Testis (tissue), 2 donors: ENCODE measurements at regions not wholly inside any gene's neighbourhood (a gene's known extent, or its start where the extent isn't known, plus 50 kb on each side); places are given as distances from the start of the nearest gene placed in this dataset.

ENCODE experiments used
- DNase-seq: peaks from one replicate; pipeline ENCODE4 v3.0.0-alpha.2; 2019
- H3K27ac ChIP-seq, 2 donors: fragments of 200-600 bp; sonication (generic); one replicate each; pipeline ENCODE4 v1.5.1; 2019
- H3K27me3 ChIP-seq: fragments of 200-600 bp; sonication (generic); one replicate; pipeline ENCODE4 v1.5.1; 2019
- H3K36me3 ChIP-seq: fragments of 200-600 bp; sonication (generic); one replicate; pipeline ENCODE4 v1.5.1; 2017; ENCODE audit warnings: low read depth; ENCODE audit errors: missing control alignments
- H3K4me1 ChIP-seq: fragments of 200-600 bp; sonication (generic); one replicate; pipeline ENCODE4 v1.5.1; 2019
- H3K4me3 ChIP-seq, 2 donors: fragments of 200-600 bp; sonication (generic); one replicate each; pipeline ENCODE4 v1.5.1; 2017 to 2019
- H3K9me3 ChIP-seq: fragments of 200-600 bp; sonication (generic); one replicate; pipeline ENCODE4 v1.5.1; 2017
- POLR2A ChIP-seq: fragments of 450-650 bp; IDR thresholded peaks from one replicate; pipeline ENCODE4 v1.6.1; 2017; ENCODE audit warnings: antibody characterized with exemption, mild to moderate bottlenecking, moderate library complexity
- WGBS, 2 donors: methylation state at CpG; one replicate each; pipeline ENCODE4 v1.1.5; 2018; 5-methylcytosine and 5-hydroxymethylcytosine counted together
- intact Hi-C: fragments of 100-400 bp; cut with DNase I; formaldehyde crosslinking; loops from one replicate; pipeline ENCODE4 v1.15.1; 2023; ENCODE audit warnings: low total_unique reads
- TF ChIP-seq, protein P1 (sequence below), 3 experiments: fragments of 450-650 bp in 2 of 3; fragments of 200-600 bp in 1 of 3; sonication (generic) in 1 of 3; IDR thresholded peaks; one replicate each; pipeline ENCODE4 v1.5.1; 2016 to 2019; ENCODE audit warnings: antibody characterized with exemption in 3 of 3, mild to moderate bottlenecking in 2 of 3, moderate library complexity in 1 of 3

DNA sequence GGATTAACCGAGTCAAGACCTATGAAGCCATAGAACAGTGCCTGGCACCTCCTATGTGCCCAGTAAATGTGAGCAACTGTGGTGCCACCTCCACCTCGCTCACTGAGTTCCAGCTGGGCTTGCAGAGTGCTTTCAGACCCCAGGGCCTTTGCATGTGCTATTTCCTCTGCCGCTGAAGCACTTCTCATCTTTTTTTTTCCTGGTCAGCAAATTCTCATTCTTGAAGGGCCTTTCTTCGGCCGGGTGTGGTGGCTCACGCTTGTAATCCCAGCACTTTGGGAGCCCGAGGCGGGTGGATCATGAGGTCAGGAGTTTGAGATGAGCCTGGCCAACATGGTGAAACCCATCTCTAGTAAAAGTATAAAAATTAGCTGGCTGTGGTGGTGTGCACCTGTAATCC is 76.5 kb downstream of the MSX1 start:
- no peaks in the 10 kb centered on the region for H3K36me3 ChIP-seq
- intact Hi-C loops: no loop called here
- no peak overlapping the region for H3K4me3 ChIP-seq
- no peak overlapping the region for H3K27ac ChIP-seq
- H3K9me3 ChIP-seq: no peaks in the 10 kb centered on the region
- H3K4me1 ChIP-seq: no peaks in the 10 kb centered on the region
- H3K27me3 ChIP-seq: no peaks in the 10 kb centered on the region
- WGBS, 2 donors: 94 to 95% methylated on average over 8 of the region's 8 CpGs
- no peak for DNase-seq
- no peak for TF ChIP-seq POLR2A
- TF ChIP-seq, protein P1, sequence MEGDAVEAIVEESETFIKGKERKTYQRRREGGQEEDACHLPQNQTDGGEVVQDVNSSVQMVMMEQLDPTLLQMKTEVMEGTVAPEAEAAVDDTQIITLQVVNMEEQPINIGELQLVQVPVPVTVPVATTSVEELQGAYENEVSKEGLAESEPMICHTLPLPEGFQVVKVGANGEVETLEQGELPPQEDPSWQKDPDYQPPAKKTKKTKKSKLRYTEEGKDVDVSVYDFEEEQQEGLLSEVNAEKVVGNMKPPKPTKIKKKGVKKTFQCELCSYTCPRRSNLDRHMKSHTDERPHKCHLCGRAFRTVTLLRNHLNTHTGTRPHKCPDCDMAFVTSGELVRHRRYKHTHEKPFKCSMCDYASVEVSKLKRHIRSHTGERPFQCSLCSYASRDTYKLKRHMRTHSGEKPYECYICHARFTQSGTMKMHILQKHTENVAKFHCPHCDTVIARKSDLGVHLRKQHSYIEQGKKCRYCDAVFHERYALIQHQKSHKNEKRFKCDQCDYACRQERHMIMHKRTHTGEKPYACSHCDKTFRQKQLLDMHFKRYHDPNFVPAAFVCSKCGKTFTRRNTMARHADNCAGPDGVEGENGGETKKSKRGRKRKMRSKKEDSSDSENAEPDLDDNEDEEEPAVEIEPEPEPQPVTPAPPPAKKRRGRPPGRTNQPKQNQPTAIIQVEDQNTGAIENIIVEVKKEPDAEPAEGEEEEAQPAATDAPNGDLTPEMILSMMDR (IDR thresholded peaks at IDR 0.05): no peak

DNA sequence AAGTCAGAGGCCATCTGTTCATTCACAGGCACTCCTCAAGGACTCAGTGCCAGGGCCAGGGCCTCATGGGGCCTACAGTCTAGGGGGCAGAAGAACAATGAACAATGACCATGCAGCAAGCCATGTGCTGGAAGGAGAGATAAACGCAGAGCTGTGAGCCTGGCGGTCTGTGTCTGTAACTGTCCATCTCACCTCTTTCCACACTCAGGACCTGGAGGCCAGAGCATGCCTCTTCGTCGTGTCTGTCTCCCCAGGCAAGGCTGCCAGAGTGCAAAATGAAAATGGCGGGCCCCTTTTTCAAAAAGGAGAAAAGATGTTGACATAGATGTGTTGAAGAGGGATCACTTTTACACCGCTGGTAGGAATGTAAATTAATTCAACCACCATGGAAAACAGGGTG is 78.5 kb downstream of the MSX1 start:
- no peak overlapping the region for H3K27ac ChIP-seq
- no peaks in the 10 kb centered on the region for H3K27me3 ChIP-seq
- H3K9me3 ChIP-seq: no peaks in the 10 kb centered on the region
- intact Hi-C loops: no loop called here
- no peak overlapping the region for H3K4me3 ChIP-seq
- TF ChIP-seq POLR2A: no peak
- TF ChIP-seq, protein P1 (IDR thresholded peaks at IDR 0.05): no peak
- DNase-seq: no peak
- H3K36me3 ChIP-seq: no peaks in the 10 kb centered on the region
- WGBS, 2 donors: 88 to 92% methylated on average over 6 of the region's 6 CpGs
- H3K4me1 ChIP-seq: no peaks in the 10 kb centered on the region

DNA sequence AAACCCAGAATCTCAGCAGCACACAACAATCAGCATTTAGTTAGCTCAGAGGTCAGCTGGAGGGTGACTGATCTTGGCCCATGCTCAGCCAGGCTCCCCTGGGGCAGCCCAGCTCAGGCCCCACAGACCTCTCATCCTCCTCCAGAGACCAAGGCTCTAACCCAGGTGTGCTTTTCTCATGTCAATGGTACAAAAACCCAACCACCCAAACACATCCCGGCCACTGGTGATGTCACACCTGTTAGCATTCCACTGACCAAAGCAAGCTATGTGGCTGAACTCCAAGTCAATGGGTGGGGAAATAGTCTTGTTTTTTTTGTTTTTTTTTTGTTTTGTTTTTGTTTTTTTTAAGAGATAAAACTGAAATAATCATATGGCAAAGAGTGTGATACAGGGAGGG is 77.5 kb downstream of the CYTL1 start:
- Histone ChIP-seq H3K4me1 (no peaks in the 10 kb centered on the region), H3K27ac (no peak overlapping the region), H3K36me3 (no peaks in the 10 kb centered on the region), H3K9me3 (no peaks in the 10 kb centered on the region), H3K27me3 (no peaks in the 10 kb centered on the region), H3K4me3 (no peak overlapping the region)
- 81 to 85% methylated on average over 1 of the region's 1 CpG for WGBS, 2 donors
- DNase-seq: no peak
- intact Hi-C loops: no loop called here
- TF ChIP-seq, protein P1 (IDR thresholded peaks at IDR 0.05): no peak
- no peak for TF ChIP-seq POLR2A

DNA sequence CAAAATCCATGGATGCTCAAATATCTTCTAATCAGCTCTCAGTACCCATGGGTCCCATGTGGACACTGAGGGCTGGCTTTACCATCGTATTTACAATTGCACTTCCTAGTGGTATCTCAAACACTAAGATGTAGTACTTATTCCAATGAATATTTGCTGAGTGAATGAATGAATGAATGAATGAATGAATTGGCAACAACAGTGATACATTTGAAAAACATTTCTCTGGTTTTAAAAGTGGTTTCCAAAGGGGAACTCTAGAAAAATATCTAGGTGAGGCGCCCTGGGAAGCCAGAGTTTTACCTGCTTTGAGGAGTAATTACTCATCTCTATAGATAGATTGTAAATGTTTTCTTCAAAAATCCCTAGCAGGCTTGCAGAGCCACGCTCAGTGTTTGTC is 76.6 kb downstream of the CYTL1 start:
- Histone ChIP-seq H3K27me3 (no peaks in the 10 kb centered on the region), H3K36me3 (no peaks in the 10 kb centered on the region), H3K4me1 (no peaks in the 10 kb centered on the region), H3K4me3 (no peak overlapping the region), H3K9me3 (no peaks in the 10 kb centered on the region), H3K27ac (no peak overlapping the region)
- no peak for TF ChIP-seq POLR2A
- TF ChIP-seq, protein P1 (IDR thresholded peaks at IDR 0.05): no peak
- 74 to 79% methylated on average over 3 of the region's 3 CpGs for WGBS, 2 donors
- intact Hi-C loops: no loop called here
- no peak for DNase-seq

DNA sequence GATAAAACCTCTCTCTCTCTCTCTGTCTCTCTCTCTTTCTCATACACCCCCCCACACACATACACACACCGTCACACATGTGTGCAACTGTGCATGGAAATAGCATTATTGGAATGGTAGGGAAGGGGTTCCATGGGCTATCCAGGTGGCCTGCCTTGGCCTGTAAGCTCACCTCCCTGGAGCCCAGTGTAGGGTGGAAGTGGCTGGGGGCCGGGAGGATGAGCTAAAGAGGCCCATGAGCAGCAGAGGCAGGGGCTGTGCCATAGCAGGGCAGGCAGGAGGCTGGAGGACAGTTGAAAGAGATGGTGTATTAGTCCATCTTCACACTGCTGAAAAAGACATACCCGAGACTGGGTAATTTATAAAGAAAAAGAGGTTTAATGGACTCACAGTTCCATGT is 74.2 kb downstream of the CYTL1 start:
- intact Hi-C loops: no loop called here
- Histone ChIP-seq H3K4me1 (no peaks in the 10 kb centered on the region), H3K27ac (no peak overlapping the region), H3K27me3 (no peaks in the 10 kb centered on the region), H3K9me3 (no peaks in the 10 kb centered on the region), H3K4me3 (no peak overlapping the region), H3K36me3 (no peaks in the 10 kb centered on the region)
- 83 to 89% methylated on average over 3 of the region's 3 CpGs for WGBS, 2 donors
- DNase-seq: no peak
- TF ChIP-seq, protein P1 (IDR thresholded peaks at IDR 0.05): no peak
- no peak for TF ChIP-seq POLR2A
